ENCODE measurements at regions not wholly inside any gene's neighbourhood (a gene's known extent, or its start where the extent isn't known, plus 50 kb on each side); places are given as distances from the start of the nearest gene placed in this dataset.

DNA sequence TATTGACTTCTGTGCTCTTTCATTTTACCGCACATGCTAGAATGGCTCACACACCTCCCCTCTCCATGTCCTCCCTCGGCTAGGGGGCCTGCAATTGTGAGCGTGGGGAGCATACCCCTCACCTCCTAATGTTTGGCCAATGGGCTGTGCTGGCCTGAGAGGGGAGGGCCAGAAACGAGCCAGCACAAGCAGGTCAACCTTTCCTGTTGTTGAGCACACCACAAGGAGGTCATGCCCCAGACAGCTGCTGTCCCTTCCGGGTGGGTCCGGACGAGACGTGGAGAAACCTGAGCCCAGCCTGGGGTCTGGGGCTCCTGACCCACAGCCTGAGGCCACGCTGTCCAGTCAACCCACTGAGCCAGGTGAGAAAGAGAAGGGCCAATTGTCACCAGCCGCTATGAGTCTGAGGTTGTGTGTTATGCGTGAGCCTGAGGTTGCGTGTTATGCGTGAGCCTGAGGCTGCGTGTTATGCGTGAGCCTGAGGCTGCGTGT, 77.4 kb downstream of the TTLL2 start (continued):
- TF ChIP-seq, protein P1, sequence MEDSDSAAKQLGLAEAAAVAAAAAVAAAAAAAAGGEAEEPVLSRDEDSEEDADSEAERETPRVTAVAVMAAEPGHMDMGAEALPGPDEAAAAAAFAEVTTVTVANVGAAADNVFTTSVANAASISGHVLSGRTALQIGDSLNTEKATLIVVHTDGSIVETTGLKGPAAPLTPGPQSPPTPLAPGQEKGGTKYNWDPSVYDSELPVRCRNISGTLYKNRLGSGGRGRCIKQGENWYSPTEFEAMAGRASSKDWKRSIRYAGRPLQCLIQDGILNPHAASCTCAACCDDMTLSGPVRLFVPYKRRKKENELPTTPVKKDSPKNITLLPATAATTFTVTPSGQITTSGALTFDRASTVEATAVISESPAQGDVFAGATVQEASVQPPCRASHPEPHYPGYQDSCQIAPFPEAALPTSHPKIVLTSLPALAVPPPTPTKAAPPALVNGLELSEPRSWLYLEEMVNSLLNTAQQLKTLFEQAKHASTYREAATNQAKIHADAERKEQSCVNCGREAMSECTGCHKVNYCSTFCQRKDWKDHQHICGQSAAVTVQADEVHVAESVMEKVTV (CRISPR knock-in tag; IDR thresholded peaks at IDR 0.05), result no peak
- TF ChIP-seq ZNF165 (CRISPR knock-in tag; IDR thresholded peaks at IDR 0.05; ENCODE audit: borderline replicate concordance) (no peak), STAT5A (IDR thresholded peaks at IDR 0.05; ENCODE audit: borderline replicate concordance, low read length) (no peak), HOMEZ (CRISPR knock-in tag; IDR thresholded peaks at IDR 0.05) (no peak), DIDO1 (tag; IDR thresholded peaks at IDR 0.05; ENCODE audit: low read depth) (no peak), PTTG1 (tag; IDR thresholded peaks at IDR 0.05; ENCODE audit: low read depth) (no peak), RBFOX2 (IDR thresholded peaks at IDR 0.05; ENCODE audit: low read depth, low read length) (no peak), MAFK (IDR thresholded peaks at IDR 0.05; ENCODE audit: low read length) (no peak), CBFA2T3 (IDR thresholded peaks at IDR 0.05) (no peak)
- TF ChIP-seq, protein P2, sequence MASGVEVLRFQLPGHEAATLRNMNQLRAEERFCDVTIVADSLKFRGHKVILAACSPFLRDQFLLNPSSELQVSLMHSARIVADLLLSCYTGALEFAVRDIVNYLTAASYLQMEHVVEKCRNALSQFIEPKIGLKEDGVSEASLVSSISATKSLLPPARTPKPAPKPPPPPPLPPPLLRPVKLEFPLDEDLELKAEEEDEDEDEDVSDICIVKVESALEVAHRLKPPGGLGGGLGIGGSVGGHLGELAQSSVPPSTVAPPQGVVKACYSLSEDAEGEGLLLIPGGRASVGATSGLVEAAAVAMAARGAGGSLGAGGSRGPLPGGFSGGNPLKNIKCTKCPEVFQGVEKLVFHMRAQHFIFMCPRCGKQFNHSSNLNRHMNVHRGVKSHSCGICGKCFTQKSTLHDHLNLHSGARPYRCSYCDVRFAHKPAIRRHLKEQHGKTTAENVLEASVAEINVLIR (CRISPR knock-in tag; IDR thresholded peaks at IDR 0.05), result no peak
